Fibroblast of peridontal ligament (primary cell): ENCODE measurements at regions not wholly inside any gene's neighbourhood (a gene's known extent, or its start where the extent isn't known, plus 50 kb on each side); places are given as distances from the start of the nearest gene placed in this dataset.
"Not testable (repeated sequence)": the region's sequence is repeated elsewhere in the genome, so short reads cannot be mapped to it uniquely, and the experiment has no call there.

Experiments
- DNase-seq: peaks from one replicate; pipeline ENCODE4 v3.0.0-alpha.2; 2010; ENCODE audit errors: extremely low read depth

- no peak for DNase-seq
Observed at GRCh38 chr6:67558985-67559384, 1076.1 kb upstream of the ADGRB3 start.

GRCh38 chr6:67544851-67545452 lies 1090.1 kb upstream of the ADGRB3 start:
- no peak for DNase-seq

- no peak for DNase-seq
Observed at GRCh38 chr6:67541586-67541985, 1093.5 kb upstream of the ADGRB3 start.

- no peak for DNase-seq
Observed at GRCh38 chr6:67538032-67538431, 1097.0 kb upstream of the ADGRB3 start.

- no peak for DNase-seq
Observed at GRCh38 chr6:67535946-67536345, 1099.1 kb upstream of the ADGRB3 start.

- no peak for DNase-seq
Observed at GRCh38 chr6:67506352-67506751, 1128.7 kb upstream of the ADGRB3 start.

GRCh38 chr6:67501755-67502154 lies 1133.3 kb upstream of the ADGRB3 start:
- DNase-seq: no peak

GRCh38 chr6:67497749-67498148 lies 1137.3 kb upstream of the ADGRB3 start:
- DNase-seq: no peak

- no peak for DNase-seq
Observed at GRCh38 chr6:67496191-67496590, 1138.9 kb upstream of the ADGRB3 start.

- DNase-seq: no peak
Observed at GRCh38 chr6:67493682-67494081, 1141.4 kb upstream of the ADGRB3 start.

GRCh38 chr6:67475700-67476099 lies 1159.4 kb upstream of the ADGRB3 start:
- no peak for DNase-seq

GRCh38 chr6:67467341-67467740 lies 1167.7 kb upstream of the ADGRB3 start:
- DNase-seq: no peak

- DNase-seq: not testable (repeated sequence)
Observed at GRCh38 chr6:67462725-67463124, 1172.4 kb upstream of the ADGRB3 start.

- no peak for DNase-seq
Observed at GRCh38 chr6:67459556-67459955, 1175.5 kb upstream of the ADGRB3 start.

GRCh38 chr6:67458265-67458664 lies 1176.8 kb upstream of the ADGRB3 start:
- DNase-seq: no peak

- no peak for DNase-seq
Observed at GRCh38 chr6:67451874-67452273, 1183.2 kb upstream of the ADGRB3 start.

- no peak for DNase-seq
Observed at GRCh38 chr6:67450641-67451040, 1184.4 kb upstream of the ADGRB3 start.

GRCh38 chr6:67449602-67450001 lies 1185.5 kb upstream of the ADGRB3 start:
- DNase-seq: no peak

GRCh38 chr6:67433124-67433523 lies 1202.0 kb upstream of the ADGRB3 start:
- no peak for DNase-seq

GRCh38 chr6:67431076-67431475 lies 1204.0 kb upstream of the ADGRB3 start:
- DNase-seq: no peak

- not testable (repeated sequence) for DNase-seq
Observed at GRCh38 chr6:67426686-67427085, 1208.4 kb upstream of the ADGRB3 start.

- DNase-seq: no peak
Observed at GRCh38 chr6:67412035-67412434, 1223.0 kb upstream of the ADGRB3 start.

- no peak for DNase-seq
Observed at GRCh38 chr6:67411036-67411435, 1224.0 kb upstream of the ADGRB3 start.

- no peak for DNase-seq
Observed at GRCh38 chr6:67394254-67394653, 1240.8 kb upstream of the ADGRB3 start.
